Breast epithelium (tissue), 3 donors: ENCODE measurements at regions not wholly inside any gene's neighbourhood (a gene's known extent, or its start where the extent isn't known, plus 50 kb on each side); places are given as distances from the start of the nearest gene placed in this dataset.

Experiments used
- POLR2A ChIP-seq: fragments of 450-650 bp; IDR thresholded peaks from one replicate; pipeline ENCODE4 v1.6.1; 2016; ENCODE audit warnings: antibody characterized with exemption, mild to moderate bottlenecking, moderate library complexity
- POLR2AphosphoS5 ChIP-seq, 3 donors: sonication (generic); formaldehyde crosslinking; IDR thresholded peaks; one replicate each; pipeline ENCODE4 v1.6.1; 2017; ENCODE audit warnings: antibody characterized with exemption in 3 of 3
- TF ChIP-seq, protein P1 (sequence below), 3 donors: fragments of 450-650 bp; IDR thresholded peaks; one replicate each; pipeline ENCODE4 v1.5.1; 2016 to 2017; ENCODE audit warnings: antibody characterized with exemption in 3 of 3, mild to moderate bottlenecking in 3 of 3, moderate library complexity in 3 of 3

DNA sequence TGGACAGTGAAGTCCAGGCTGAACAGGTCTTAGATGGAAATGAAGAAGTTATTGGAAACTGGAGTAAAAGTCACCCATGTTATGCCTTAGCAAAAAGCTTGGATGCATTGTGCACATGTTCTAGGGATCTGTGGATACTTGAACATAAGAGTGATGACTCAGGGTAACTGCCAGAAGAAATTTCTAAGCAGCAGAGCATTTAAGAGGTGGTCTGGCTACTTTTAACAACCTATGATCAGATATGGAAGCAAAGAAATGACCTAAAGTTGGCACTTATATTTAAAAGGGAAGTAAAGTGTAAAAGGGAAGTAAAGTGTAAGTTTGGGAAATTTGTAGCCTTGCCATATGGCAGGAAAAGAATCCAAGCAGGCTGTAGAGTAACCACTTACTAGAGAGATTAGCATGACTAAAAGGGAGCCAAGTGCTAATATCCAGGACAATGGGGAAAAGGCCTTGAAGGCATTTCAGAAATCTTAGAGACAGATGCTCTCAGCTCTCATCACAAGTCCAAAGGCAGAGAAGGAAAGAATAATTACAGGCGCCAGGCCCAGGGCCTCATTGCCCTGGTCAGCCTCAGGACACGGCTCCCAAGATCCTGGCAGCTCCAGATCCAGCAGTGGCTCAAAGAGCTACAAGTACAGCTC lies 73.9 kb upstream of the KCNH8 start:
- TF ChIP-seq, protein P1, sequence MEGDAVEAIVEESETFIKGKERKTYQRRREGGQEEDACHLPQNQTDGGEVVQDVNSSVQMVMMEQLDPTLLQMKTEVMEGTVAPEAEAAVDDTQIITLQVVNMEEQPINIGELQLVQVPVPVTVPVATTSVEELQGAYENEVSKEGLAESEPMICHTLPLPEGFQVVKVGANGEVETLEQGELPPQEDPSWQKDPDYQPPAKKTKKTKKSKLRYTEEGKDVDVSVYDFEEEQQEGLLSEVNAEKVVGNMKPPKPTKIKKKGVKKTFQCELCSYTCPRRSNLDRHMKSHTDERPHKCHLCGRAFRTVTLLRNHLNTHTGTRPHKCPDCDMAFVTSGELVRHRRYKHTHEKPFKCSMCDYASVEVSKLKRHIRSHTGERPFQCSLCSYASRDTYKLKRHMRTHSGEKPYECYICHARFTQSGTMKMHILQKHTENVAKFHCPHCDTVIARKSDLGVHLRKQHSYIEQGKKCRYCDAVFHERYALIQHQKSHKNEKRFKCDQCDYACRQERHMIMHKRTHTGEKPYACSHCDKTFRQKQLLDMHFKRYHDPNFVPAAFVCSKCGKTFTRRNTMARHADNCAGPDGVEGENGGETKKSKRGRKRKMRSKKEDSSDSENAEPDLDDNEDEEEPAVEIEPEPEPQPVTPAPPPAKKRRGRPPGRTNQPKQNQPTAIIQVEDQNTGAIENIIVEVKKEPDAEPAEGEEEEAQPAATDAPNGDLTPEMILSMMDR (IDR thresholded peaks at IDR 0.05) = no peak
- no peak for TF ChIP-seq POLR2AphosphoS5 (IDR thresholded peaks at IDR 0.05)
- no peak for TF ChIP-seq POLR2A
